Suppressor macrophage treated with lipopolysaccharide for 4 hours (primary cell): ENCODE measurements at regions not wholly inside any gene's neighbourhood (a gene's known extent, or its start where the extent isn't known, plus 50 kb on each side); places are given as distances from the start of the nearest gene placed in this dataset.
"Not testable (repeated sequence)": the region's sequence is repeated elsewhere in the genome, so short reads cannot be mapped to it uniquely, and the experiment has no call there.

Source experiments
- DNase-seq: peaks from one replicate; pipeline ENCODE4 v3.0.0-alpha.2; 2020

DNA sequence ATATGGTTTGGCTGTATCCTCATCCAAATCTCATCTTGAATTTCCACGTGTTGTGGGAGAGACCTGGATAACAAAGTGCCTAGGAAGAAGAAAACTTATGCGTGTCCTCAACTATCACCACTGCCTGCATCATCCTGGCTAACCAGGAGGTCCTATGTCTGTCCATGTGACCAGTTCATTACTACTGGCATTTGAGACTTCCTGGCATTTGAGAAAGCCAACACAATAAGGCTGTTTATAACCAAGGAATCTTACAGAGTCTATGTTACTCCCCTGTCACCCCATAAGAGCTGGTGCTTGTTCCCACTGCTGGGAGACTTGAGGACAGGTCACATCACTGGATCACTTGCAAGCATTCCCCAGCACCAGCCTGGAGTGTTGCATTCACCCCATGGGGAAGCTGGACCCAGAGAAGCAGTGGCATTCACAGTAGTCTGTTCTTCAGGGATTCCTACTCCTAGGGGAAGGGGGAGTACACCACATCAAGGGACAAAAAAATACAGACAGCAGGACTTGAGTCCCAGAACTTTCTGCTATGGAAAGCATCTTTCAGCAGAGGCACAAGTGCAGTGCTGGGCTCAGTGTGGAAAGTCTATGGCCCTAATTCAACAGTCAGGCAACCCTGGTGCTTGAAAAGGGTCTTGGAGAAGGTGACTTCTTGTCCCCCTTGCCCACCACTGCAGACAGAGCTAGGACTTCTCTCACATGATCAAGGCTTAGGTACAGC lies 717.1 kb downstream of the SEMA5A start:
- no peak for DNase-seq

DNA sequence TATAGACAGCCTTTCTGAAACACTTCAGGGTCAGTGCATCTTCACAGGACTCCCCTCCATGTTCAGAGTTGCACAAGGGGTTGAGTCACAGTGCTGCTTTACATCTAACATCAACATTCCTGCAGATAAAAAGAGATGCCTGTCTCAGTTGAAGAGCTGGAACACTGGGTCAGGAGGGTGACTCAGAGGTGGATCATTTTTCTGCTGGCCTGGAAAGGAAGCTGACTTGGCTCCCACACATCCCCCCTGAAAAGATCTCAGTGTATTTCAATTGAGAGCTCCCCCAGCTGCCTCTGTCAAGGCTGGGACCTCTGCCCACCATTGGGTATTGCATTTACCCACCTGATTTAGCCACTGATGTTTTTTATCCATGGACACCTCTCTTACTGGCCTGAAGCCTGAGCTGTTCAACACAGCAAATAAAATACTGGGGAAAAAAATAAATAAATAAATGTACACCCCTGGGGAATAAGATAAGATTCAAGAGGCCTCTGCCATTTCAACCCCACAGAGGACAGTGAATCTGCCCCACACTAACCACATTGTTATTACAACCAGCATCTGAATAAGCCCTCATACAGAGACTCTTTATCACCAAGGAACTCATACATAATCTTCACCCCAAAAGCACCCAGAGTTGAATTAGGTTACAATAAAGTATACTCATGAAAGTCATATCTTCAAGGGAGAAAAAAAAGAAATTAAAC lies 716.4 kb downstream of the SEMA5A start:
- DNase-seq: no peak

DNA sequence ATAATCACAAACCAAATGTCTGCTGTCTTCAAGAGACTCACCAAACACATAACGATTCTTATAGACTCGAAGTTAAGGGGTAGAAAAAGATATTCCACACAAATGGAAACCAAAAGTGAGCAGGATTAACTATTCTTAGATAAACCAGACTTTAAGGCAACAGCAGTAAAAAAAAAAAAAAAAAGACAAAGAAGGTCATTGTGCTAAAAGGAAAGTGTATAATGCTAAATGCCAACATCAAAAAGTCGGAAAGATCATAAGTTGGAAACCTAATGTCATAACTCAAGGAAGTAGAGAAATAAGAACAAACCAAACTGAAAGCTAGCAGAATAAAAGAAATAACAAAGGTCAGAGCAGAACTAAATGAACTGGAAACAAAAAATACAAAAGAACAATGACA lies 714.6 kb downstream of the SEMA5A start:
- DNase-seq: no peak

DNA sequence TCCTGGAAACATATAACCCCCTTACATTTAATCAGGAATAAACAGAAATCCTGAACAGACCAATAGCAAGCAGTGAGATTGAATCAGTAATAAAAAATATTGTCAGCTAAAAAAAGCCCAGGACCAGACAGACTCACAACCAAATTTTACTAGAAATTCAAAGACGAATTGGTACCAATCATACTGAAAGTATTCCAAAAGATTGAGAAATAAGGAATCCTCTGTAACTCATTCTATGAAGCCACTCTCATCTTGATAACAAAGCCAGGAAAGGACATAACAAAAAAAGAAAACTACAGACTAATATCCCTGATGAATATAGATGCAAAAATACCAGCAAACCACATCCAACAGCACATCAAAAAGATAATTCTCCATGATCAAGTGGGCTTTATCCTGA lies 714.0 kb downstream of the SEMA5A start:
- no peak for DNase-seq

DNA sequence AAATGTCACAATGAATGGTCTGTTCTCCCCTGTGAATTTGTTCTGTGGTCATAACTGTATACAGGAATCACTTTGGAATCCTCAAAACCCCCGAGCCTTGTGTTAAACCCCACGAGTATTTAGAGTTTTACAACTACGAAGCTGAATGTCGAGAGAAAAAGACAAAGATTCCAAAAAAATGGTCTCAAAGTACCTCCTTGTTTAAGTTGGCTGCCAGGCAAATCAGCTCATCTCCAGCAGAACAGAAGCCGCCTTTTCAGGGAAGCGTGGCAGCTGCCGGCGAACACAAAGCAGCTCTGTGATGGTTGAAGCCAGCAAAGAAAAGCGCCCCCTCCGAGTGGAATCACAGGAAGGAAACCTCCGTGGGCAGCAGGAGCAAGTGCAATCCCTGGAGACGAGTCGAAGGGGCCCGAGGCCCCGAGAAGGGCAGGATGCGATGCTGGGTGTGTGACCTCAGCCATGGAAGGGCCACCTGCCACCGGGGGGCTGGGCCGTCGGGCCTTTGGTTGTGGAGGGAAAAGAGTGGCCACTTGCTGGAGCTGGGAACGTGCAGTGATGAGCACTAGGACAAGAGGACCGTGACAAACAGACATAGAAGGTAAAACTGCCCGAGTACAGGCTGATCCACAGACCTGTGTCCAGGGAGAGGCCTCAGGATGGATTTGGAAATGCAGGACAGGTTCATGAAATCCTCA lies 706.4 kb downstream of the SEMA5A start:
- DNase-seq: no peak

DNA sequence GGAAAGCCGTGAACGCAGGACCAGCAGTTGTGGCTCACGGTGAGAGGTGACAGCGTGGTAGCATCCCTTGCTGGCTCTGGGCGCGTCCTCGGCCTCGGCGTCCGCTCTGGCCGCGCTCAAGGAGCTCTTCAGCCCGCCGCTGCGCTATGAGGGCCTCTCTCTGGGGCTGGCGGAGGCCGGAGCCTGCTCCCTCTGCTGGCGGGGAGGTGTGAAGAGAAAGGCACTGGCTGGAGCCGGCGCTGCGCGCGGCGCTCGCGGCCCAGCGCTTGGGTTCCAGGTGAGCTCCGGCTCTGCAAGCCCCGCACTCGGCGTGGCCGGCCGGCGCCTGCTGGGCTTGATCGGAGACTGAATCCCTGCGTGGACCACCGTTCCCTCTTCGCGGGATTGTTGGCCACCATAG lies 705.6 kb downstream of the SEMA5A start:
- DNase-seq: no peak

DNA sequence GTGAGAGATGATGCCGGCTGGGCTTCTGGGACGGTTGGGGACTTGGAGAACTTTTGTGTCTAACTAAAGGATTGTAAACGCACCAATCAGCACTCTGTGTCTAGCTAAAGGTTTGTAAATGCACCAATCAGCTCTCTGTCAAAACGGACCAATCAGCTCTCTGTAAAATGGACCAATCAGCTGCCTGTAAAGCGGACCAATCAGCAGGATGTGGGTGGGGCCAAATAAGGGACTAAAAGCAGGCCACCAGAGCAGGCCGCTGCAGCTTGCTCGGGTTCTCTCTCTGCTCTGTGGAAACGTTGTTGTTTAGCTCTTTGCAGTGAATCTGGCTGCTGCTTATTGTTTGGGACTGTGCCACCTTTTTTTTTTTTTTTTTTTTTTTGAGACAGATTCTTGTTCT lies 705.1 kb downstream of the SEMA5A start:
- DNase-seq: not testable (repeated sequence)

DNA sequence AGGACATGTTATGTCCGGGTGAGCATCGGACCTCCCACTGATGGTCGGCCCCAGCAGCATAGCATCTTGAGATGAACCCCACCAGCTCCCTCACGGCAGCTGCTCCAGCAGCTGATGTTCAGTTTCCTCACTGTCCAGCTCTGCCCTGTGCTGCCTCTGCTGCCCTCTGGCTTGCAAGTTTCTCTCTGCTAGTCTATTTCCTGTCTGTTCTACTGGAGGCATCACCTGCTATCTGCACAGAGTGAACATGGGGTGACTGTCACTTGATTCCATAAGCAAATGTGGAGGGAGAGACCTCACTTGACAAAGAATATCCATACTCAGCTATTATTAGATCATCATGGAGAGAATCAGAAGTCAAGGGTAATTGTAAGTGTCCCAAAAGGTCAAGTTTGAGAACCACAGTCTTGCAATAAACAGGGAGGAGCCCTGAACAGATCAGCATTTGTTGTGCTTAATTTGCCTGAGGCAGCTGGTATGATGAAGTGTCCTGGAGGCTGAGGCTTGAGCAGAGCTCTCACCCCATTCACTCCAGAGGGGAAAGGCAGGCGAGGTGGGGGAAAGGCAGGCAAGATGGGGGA lies 702.8 kb downstream of the SEMA5A start:
- DNase-seq: no peak

DNA sequence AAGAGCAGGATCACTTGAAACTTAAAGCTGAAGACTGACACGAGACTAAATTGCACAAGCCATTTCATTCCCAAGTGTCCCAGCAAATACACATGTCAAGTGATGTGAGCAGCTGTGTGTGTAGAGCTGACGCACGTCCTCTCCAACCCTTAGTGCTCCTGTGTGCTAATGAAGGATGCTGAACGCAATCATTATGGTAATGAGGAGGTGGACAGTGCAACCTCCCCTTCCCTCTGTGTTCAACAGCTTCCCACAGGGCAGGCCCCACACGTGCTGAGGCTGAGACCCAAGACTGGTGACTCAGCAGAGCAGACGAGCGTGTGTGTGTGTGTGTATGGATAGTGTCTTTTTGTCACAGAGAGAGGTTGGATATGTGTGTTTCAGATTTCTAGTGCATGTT lies 702.1 kb downstream of the SEMA5A start:
- DNase-seq: no peak

DNA sequence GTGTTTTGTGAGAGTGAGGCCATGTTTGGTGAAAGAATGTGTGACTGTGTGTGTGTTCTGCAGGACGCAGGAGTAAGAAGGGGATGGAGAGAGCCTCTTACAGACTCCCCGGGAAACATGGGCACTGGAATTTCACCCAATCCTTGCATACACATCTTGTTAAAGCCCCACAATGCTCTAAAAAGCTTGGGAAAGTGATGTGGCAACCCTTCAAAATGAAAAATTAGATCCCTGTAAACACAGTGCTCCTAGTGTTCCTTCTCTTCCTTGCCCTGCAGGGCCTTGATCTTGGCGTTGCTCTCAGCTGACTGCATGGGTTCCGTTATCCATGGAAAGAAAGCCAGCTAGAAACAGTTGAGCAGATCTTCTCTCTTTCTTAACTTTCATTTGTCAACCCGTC lies 701.7 kb downstream of the SEMA5A start:
- DNase-seq: no peak

DNA sequence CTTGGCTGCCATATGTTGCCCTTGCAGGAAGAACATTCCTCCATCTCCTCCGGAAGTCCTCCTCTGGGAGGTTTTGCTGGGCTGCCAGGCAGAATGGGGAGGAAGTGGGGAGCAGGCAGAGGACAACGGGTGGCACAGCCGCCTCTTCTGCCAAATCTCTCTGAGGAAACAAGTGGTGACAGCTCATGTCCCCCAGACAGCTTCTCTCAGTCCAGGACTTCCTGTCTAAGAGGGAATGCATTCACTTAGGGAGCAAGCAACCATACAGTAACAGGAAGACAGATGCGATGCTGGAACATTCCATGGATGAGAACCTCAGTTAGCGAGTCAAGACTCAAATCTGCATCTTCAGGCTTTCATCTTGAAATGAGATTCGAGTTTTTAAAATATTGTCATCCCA lies 701.0 kb downstream of the SEMA5A start:
- no peak for DNase-seq

DNA sequence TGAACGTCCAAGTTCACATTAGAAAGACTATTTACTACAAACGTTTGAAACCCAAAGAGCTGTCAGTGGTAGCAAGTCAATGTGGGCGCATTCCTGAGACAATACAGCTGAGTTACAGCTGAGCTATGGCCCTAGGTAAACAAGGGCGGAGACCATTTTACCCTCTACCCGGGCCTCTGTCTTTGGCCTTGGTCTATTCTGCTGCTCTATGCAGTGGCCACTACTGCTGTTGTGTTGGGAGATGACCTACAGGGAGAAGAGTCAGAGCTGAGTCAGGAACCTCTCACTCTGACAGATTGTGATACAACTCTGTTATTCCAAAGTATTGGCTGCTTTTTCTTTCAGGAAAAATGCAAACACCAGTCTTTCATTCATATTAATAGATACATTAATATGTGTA lies 700.6 kb downstream of the SEMA5A start:
- no peak for DNase-seq

DNA sequence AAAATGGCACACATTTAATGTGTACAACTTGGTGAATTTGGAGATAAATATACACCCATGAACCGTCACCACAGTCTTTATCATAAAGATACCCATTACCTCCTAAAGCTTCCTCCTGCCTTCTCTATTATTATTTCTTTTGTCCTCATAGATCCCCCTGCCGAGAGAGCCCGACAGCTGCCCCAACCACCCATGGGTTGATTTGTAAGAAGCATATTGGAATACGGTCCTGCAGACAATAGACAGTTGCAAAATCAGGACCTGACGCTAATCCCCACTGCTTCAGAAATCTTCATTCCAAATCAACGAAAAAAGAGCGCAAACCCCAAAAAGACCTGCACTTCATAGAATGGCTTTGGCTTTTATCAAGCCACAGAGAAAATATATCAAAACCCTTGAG lies 697.5 kb downstream of the SEMA5A start:
- DNase-seq: no peak

DNA sequence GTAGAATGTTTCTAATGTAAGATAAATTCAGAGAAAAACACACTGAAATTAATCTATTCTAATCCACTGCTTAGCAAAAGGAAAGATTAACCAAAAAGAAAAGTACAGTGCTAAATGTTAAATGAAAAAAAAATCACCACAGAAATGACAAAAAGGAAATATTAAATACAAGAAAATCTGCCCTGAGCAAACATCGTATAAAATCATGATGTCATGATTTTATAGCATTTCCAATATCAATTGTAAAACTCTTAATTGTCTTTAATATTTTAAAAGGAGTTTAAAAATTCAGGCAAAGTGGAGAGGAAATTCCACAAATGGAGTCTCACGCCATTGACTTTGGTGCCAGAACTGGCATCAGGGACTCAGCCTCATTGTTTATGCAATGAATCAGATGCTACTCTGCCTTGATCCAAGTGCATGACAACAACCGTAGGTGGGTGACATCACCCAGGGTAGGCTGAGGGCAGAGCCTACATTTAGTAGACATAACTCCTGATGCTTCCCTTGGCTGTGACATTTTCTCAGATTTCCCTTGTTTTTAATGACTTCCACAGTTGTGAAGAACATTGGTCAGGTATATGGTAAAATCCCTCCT lies 696.8 kb downstream of the SEMA5A start:
- DNase-seq: no peak

DNA sequence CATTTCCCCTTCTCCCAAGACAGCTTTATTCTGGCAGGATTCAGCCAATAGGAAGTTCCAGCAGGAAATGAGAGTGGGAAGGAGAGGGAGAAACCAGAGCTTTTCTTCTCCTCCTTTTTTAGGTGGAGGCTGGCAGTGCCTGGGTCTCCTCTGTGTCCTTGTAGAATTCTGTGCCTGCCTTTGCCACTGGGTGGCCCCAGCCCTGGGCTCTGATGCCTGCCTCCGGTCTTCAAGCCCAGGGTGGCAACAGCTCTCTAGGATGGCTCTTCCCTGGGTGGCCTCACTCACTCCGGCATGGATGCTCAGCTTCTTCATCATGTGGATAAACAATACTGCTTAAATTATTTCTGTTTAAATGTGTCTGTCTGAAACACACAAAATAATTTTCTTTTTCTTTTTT lies 694.8 kb downstream of the SEMA5A start:
- DNase-seq: no peak

DNA sequence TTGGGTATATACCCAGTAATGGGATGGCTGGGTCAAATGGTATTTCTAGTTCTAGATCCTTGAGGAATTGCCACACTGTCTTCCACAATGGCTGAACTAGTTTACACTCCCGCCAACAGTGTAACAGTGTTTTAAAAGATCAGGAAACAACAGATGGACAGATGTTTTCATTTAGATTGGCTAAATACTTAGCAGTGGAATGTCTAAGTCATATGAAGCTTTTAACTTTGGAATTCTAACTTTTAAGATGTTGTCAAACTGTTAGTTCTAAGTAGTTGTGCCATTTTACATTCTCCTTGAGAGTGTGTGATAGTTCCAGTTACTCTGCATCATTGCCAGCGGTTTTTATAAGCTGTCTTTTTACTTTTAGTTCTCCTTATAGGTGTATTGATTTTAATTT lies 688.8 kb downstream of the SEMA5A start:
- DNase-seq: no peak

DNA sequence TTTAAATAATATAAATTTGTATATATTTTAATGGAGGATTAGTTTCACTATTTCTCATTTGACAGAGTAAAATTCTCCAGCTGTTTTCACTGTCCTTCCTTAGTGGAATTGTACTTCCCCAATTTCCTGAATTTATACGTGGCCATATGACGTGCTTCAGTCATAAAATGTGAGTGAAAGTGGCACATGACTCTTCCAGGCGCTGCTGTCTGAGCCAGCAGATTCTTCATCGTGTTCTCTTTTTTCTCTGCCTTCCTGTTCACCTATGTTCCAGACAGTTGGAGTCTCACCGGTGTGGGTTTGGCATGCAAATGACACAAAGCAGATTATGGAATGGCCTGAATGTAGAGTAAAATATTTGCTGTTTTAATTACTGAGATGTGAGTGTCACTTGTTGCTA lies 684.1 kb downstream of the SEMA5A start:
- DNase-seq: no peak

DNA sequence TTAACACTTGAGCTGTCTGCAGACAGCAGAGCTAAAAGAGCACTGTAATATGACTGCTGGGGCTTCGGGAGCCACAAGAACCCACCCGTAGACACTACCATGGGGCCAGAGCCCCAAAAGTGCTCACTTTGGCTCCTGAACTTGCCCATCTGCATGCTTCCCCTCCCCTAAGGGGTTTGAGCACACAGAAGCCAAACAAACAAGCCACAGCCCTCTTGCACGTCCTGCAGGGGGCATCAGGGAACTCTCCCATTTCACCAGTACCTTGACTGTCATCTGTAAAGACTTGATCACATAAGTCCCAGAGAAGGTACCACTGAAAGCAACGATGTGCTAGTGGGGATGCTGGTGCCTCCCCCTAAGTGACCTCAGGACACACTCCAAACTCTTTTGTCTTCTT lies 681.8 kb downstream of the SEMA5A start:
- DNase-seq: no peak

DNA sequence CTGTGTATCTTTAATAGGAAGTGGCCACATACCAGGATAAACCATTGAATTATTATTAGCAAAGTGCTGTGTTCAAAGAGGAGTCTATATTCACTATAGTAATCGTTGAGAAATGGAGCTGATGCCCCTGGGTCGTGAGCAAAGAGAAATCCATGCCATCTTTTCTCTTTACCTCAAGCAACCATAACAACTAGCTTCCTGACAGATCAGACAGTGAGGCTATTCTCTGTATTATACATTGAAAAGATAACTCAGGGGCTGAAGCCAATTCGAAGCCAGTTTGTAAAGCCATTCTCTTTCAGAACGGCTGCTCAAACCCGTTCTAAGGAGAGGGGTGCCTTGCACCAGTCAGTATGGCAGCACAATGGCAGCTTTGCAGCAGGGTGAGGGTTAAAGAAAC lies 680.6 kb downstream of the SEMA5A start:
- no peak for DNase-seq

DNA sequence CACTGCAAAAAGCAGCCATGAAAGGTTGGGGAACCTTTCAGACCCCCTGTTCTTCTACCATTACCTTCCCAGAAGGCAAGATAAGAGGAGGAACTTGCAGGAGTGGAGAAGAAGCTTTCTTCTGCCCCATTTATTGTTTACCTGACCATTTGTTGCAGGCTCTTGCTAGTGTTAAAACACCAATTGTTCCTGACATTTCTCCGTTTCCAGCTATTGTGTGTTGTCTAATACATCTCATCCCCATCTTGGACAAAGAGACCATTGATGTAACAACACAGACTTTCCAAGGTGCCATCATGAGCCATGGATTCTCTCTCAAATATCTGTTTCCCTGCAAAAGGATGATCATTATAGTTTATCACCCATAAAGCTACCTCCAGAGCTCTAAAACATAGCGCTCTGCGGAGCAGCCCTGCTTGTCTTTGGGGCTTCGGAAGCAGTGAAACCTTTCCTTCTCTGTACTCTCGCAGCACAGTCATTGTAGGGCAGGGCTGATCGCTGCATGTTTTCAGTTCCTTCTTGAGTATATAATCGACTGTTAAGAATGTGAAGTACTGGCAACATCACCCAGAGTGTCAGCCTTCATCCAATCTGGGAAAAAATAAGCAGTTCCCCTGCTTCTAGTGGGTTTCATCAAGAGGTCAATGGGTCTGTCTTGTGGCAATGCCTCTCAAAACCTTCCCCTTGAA lies 680.0 kb downstream of the SEMA5A start:
- DNase-seq: no peak

DNA sequence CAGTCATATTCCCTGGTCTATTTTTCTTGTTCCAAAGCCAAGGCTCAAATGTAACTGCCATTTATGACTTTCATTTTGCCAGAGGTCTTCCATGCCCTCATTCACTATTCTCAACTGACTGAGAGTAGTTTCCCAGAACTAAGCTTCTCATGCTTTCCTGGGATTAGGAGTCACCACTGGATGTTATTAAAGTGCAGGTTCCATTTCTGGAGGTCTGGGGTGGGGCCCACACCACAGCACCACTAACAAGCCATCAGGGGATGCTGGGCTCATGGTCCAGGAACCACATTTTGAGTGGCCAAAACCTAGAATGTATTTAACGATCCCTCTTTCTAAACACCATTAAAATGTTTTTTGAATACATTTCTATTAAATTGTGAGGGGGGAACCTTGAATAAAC lies 677.6 kb downstream of the SEMA5A start:
- DNase-seq: no peak

DNA sequence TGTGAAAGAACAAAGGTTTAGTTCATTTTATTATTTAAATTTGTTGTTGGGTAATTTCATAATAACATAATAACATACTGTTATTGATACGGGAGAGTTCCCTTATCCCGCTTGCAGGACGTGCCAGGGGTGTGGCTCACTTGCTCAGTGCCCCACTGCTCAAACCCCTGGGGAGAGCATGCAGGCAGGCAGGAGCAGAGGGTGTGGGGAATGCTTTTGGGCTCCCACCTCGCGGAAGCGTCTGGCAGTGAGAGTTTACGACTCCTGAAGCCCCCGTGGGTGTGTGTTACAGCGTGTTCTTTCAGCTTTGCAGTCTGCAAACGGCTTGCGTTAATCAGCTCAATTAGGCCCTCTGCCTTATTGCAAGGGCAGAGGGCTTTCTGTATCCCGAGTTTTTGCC lies 675.9 kb downstream of the SEMA5A start:
- no peak for DNase-seq
